HG02642 (cell line): ENCODE measurements at regions not wholly inside any gene's neighbourhood (a gene's known extent, or its start where the extent isn't known, plus 50 kb on each side); places are given as distances from the start of the nearest gene placed in this dataset.
"Not testable (repeated sequence)": the region's sequence is repeated elsewhere in the genome, so short reads cannot be mapped to it uniquely, and the experiment has no call there.

Experiments
- ATAC-seq: cut with Tn5 transposase; IDR thresholded peaks from one replicate; pipeline ENCODE4 v1.9.1; 2021; ENCODE audit warnings: mild to moderate bottlenecking; ENCODE audit not compliant: unreplicated experiment, poor library complexity

DNA sequence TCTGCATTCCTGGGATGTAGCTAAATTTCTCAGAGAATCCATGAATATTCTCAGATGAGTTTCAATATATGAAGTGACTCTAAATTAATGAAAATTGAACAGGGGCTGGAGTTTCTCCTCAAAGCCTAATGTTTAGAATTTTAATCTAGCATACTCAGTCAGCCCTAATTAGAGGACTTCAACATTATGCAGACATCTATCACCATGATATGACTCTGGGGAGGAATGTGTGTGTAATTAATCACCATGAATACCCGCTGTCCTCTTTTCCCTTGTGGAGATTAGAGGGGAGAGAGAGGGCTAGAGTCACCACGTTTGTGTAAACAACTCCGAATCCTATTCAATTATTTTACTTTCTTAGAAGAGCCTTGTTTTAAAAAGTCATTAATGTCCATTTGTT is 698.6 kb upstream of the MDGA2 start:
- no peak for ATAC-seq

GRCh38 chr14:48350971-48351370 is 675.6 kb upstream of the MDGA2 start:
- no peak for ATAC-seq

DNA sequence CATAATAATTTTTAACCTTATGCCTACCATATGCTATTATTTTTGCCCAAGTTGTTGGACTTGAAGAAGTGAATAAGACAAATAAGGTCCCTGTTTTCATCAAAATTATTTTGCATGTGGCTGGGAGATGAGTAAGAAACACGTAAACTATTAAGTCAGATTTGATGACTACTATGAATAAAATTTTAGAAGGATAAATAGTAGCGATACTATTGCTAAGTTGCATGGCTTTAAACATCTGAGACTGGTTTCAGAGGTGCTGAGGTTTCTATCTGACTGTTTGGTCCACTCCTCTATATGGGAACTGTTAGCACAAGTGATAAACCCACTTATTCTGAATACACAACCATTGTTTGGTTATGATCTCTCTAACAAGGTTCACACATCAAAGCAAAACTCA is 674.3 kb upstream of the MDGA2 start:
- ATAC-seq: no peak

DNA sequence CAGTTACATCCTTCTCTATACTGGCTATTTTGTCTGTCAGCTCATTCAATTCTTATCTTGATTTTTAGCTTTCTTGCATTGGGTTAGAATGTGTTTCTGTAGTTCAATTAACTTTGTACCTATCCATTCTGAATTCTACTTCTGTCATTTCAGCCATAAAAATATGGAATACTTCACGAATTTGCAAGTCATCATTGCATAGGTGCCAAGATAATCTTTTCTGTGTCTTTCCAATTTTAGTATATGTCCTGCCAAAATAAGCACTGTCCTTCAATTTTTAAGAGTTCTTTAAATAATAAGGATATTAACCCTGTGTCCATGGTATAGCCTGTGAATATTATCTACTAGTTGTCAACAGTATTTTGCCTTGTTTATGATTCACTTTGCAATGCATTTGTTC is 665.7 kb upstream of the MDGA2 start:
- ATAC-seq: no peak

GRCh38 chr14:48333221-48333920 is 658.0 kb upstream of the MDGA2 start:
- ATAC-seq: no peak

GRCh38 chr14:48331421-48331820 is 656.0 kb upstream of the MDGA2 start:
- ATAC-seq: no peak

GRCh38 chr14:48325486-48325885 is 650.1 kb upstream of the MDGA2 start:
- ATAC-seq: no peak

DNA sequence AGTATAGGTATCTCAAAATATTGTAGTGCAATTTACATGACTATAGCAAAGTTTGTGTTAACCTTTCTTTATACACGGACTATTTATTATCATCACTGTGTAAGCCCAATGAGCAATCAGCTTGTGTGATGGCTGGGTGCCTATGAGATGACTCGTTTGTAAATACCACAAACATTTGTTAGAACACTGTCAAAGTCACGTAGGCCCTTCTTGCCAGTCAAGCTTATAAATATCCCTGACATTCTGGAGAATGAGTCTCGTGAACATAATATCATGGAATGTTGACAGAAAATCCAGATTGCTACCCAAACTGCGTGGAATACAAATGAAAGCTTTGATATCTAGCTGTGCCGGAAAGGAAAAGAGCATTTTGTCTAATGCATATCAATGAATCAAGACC is 648.3 kb upstream of the MDGA2 start:
- no peak for ATAC-seq

GRCh38 chr14:48319823-48320222 is 644.4 kb upstream of the MDGA2 start:
- no peak for ATAC-seq

DNA sequence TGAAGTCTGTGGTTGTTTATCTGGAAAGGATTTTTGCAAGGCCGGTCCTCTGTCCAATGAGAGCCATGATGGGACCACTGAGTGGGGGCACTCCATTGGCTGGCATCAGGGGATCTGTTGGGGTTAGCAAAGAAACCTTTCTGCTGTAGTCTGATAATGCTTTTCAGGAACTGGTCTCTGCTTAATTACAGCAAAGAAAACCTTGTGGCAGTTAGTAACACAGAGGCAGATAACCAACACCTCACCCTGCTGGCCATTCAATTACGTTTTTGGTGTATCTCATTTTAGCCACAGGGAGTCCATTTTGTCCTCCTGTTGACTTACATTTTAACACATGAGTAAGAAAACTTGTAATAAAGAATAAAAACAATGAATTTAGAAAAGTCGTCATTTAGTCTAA is 629.3 kb upstream of the MDGA2 start:
- ATAC-seq: no peak

DNA sequence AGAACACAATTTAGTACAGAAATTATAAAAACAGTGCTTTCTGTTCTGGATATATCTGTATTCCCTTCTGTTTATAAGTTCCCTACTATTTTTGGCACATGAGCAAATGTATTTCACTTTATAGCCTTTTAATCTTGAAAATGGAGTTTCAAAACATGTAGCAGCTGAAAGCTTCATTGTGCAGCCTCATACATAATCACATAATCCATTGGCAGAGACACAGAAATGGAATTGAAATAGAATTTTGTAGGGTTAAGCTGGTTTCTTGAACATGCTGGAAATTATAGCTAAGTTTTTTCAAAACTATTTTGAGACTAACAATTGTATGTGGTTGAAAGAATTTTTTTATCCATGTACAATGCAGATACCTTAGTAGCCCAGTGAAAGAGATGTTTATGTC is 614.3 kb upstream of the MDGA2 start:
- ATAC-seq: no peak

DNA sequence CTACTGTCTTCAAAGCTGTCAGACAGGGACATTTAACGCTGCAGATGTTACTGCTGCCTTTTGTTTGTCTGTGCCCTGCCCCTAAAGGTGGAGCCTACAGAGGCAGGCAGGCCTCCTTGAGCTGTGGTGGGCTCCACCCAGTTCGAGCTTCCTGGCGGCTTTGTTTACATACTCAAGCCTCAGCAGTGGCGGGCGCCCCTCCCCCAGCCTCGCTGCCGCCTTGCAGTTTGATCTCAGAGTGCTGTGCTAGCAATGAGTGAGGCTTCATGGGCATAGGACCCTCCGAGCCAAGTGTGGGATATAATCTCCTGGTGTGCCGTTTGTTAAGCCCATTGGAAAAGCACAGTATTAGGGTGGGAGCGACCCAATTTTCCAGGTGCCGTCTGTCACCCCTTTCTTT is 609.8 kb upstream of the MDGA2 start:
- not testable (repeated sequence) for ATAC-seq

- ATAC-seq: no peak
Measured at GRCh38 chr14:48275301-48275700, 599.9 kb upstream of the MDGA2 start.

- ATAC-seq: no peak
Measured at GRCh38 chr14:48274826-48275225, 599.4 kb upstream of the MDGA2 start.

GRCh38 chr14:48267926-48268325 is 592.5 kb upstream of the MDGA2 start:
- ATAC-seq: not testable (repeated sequence)

- ATAC-seq: not testable (repeated sequence)
Measured at GRCh38 chr14:48266201-48266600, 590.8 kb upstream of the MDGA2 start.

DNA sequence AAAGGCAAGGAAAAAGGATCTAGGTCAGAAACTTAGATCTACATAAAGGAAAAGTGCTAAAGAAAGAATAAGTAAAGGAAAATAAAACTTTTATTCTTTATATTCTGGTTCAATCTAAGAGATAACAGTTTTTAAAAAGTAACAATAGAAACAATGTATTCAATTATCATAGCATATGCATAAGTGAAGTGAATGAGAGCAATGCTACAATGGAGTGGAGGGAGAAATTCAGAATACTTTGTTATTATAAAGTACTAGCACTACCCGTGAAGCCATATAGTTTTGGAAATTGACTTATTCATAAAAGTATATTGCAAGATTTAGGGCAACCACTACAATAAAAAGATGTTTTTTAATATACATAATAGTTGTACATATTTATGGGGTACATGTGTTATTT is 586.0 kb upstream of the MDGA2 start:
- ATAC-seq: no peak

DNA sequence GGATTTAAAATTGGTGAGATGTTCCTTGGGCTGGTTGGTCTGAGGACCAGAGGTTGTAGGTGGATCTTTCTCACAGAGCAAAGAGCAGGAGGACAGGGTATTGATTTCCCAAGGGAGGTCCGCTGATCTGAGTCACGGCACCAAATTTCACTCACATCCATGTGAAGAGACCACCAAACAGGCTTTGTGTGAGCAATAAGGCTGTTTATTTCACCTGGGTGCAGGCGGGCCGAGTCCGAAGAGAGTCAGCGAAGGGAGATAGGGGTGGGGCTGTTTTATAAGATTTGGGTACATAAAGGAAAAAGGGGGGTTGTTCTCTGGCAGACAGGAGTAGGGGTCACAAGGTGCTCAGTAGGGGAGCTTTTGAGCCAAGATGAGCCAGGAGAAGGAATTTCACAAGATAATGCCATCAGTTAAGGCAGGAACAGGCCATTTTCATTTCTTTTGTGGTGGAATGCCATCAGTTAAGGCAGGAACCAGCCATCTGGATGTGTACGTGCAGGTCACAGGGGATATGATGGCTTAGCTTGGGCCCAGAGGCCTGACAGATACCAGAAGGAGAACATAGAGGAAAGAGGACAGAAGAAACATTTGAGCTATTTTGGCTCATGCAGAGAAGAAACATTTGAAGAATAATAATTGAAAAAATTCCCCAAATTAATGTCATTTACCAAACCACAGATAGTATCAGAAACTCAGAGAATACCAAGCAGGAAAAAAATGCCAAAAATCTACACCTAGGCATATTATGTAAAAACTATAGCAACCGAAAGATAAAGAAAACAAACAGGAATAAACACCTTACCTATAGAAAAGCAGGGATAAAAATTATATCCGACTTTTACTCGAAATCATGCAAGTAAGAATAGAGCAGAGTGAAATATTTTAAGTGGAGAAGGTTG is 585.2 kb upstream of the MDGA2 start:
- ATAC-seq: not testable (repeated sequence)

- not testable (repeated sequence) for ATAC-seq
Measured at GRCh38 chr14:48259876-48260275, 584.5 kb upstream of the MDGA2 start.

DNA sequence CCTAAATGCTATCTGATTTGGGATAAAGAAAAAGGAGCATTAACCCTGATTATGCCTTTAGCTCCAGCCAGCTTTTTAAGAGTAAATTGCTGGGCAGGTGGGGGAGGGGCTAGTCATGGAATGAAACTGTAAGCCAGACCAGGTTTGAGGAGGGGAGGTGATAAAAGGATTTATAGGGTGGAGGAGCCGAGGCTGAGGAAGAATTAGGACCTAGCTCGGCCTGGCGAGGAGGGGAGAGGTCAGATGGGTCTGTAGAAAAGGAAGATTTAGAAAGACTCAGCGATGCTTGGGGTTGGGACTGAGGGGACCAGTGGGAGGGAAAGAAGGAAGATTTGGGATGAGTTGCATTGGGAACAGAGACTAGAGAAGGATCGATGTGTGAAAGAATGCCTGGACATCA is 583.8 kb upstream of the MDGA2 start:
- not testable (repeated sequence) for ATAC-seq

DNA sequence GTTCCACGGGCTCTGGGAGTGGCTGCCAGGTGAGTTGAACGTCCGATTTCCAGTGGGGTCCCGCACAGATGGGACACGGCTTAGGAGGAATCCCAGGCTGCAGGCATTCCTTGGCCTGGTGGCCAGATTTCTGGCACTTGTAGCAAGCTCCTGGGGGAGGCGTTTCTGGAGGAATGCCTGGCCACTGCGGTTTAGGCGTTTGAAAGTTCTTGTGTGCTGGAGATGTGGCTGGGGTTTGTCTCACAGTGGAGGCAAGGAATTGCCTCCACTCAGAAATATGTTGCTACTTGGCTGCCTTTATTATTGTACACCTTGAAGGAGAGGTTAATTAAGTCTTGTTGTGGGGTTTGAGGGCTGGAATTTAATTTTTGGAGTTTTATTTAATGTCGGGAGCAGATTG is 583.3 kb upstream of the MDGA2 start:
- not testable (repeated sequence) for ATAC-seq

DNA sequence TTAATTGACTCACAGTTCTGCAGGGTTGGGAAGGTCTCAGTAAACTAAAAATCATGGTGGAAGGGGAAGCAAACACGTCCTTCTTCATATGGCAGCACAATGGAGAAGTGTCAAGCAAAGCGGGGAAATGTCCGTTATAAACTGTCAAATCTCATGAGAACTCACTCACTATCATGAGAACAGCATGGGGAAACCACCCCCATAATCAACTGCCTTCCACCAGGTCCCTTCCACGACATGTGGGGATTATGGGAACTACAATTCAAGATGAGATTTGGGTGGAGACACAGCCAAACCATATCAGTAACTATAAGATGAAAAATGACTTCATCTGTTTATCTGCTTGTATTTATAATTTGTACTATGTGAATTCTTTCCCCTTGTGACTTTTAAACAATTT is 577.6 kb upstream of the MDGA2 start:
- no peak for ATAC-seq
